MCF 10A (cell line): ENCODE measurements at regions not wholly inside any gene's neighbourhood (a gene's known extent, or its start where the extent isn't known, plus 50 kb on each side); places are given as distances from the start of the nearest gene placed in this dataset.

ENCODE experiments used
- BruUV-seq: library from RNA; stranded (reverse); fragments of 400-500 nt; replicated peaks from 2 replicates; lab custom pipeline; 2021; lab: Mats Ljungman, UMichigan
- CTCF ChIA-PET: fragments of 300-600 bp; sonication (Branson Sonifier 250); formaldehyde crosslinking; extraction: SDS; loops from one replicate; lab custom pipeline; 2021; ENCODE audit warnings: antibody characterized with exemption, inconsistent platforms; lab: Yijun Ruan, JAX
- POLR2A ChIA-PET: fragments of 300-600, 350-650 bp; sonication (Branson Sonifier 250); formaldehyde crosslinking; extraction: SDS; loops from one replicate; lab custom pipeline; 2020; ENCODE audit warnings: antibody characterized with exemption, inconsistent platforms; lab: Yijun Ruan, JAX
- DNase-seq: peaks from one replicate; pipeline ENCODE4 v3.0.0-alpha.2; 2018; ENCODE audit not compliant: unreplicated experiment
- H3K27ac Mint-ChIP-seq: one replicate; pipeline ENCODE4 v1.8.0; 2022; ENCODE audit warnings: mild to moderate bottlenecking, low read depth, mixed read lengths; ENCODE audit not compliant: unreplicated experiment
- H3K27me3 Mint-ChIP-seq: one replicate; pipeline ENCODE4 v1.8.0; 2022; ENCODE audit warnings: mixed read lengths; ENCODE audit not compliant: insufficient read depth, unreplicated experiment
- H3K36me3 Mint-ChIP-seq: one replicate; pipeline ENCODE4 v1.8.0; 2022; ENCODE audit warnings: mild to moderate bottlenecking, moderate library complexity, mixed read lengths; ENCODE audit not compliant: insufficient read depth, unreplicated experiment
- H3K4me1 Mint-ChIP-seq: one replicate; pipeline ENCODE4 v1.8.0; 2022; ENCODE audit warnings: mixed read lengths; ENCODE audit not compliant: insufficient read depth, unreplicated experiment
- H3K4me3 Mint-ChIP-seq: one replicate; pipeline ENCODE4 v1.8.0; 2022; ENCODE audit warnings: mild to moderate bottlenecking, moderate library complexity, mixed read lengths; ENCODE audit not compliant: unreplicated experiment
- H3K9me3 Mint-ChIP-seq: one replicate; pipeline ENCODE4 v1.8.0; 2022; ENCODE audit warnings: mixed read lengths; ENCODE audit not compliant: unreplicated experiment
- intact Hi-C: fragments of 100-400 bp; cut with micrococcal nuclease; formaldehyde crosslinking; loops from 2 replicates; pipeline ENCODE4 v1.14.1; 2022
- TF ChIP-seq, protein P1 (sequence below): fragments of 200-600 bp; IDR thresholded peaks from one replicate; pipeline ENCODE4 v1.8.0; 2022; ENCODE audit warnings: antibody characterized with exemption, mild to moderate bottlenecking; ENCODE audit not compliant: unreplicated experiment

DNA sequence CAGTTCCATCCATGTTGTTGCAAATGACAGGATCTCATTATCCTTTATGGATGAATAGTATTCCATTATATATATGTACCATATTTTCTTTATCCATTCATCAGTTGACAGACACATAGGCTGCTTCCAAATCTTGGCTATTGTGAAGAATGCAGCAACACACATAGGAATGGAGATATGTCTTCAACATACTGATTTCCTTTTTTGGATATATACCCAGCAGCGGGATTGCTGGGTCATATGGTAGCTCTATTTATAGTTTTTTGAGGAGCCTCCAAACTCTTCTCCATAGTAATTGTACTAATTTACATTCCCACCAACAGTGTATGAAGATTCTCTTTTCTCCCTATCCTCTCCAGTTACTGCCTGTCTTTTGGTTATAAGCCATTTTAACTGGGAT, 383.9 kb upstream of the CHORDC1 start:
- no peak for DNase-seq
- CTCF ChIA-PET = no interaction called here
- BruUV-seq = no TSS peak
- Mint-ChIP-seq H3K27ac (no peak overlapping the region), H3K36me3 (no peaks in the 10 kb centered on the region), H3K9me3 (no peaks in the 10 kb centered on the region), H3K27me3 (no peaks in the 10 kb centered on the region), H3K4me1 (no peaks in the 10 kb centered on the region), H3K4me3 (no peak overlapping the region)
- TF ChIP-seq, protein P1, sequence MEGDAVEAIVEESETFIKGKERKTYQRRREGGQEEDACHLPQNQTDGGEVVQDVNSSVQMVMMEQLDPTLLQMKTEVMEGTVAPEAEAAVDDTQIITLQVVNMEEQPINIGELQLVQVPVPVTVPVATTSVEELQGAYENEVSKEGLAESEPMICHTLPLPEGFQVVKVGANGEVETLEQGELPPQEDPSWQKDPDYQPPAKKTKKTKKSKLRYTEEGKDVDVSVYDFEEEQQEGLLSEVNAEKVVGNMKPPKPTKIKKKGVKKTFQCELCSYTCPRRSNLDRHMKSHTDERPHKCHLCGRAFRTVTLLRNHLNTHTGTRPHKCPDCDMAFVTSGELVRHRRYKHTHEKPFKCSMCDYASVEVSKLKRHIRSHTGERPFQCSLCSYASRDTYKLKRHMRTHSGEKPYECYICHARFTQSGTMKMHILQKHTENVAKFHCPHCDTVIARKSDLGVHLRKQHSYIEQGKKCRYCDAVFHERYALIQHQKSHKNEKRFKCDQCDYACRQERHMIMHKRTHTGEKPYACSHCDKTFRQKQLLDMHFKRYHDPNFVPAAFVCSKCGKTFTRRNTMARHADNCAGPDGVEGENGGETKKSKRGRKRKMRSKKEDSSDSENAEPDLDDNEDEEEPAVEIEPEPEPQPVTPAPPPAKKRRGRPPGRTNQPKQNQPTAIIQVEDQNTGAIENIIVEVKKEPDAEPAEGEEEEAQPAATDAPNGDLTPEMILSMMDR = no peak
- intact Hi-C loops = no loop called here
- POLR2A ChIA-PET = no interaction called here

DNA sequence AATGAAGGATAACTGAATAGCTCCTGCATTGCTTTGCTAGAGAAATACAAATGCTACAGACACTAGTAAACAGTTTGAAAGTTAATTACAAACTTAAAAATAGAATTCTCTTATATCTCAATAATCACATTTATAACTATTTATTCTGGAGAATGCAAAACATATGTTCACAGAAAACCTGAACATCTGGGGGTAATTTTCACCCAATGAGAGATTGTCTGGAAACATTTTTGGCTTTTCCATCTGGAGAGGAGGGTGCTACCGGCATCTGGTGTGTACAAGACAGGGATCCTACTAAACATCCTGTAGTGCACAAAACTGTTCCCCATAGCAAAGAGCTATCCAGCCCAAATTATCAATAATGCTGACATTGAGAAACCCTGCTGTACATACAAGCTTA, 378.4 kb upstream of the CHORDC1 start:
- BruUV-seq = no TSS peak
- H3K27ac Mint-ChIP-seq = no peak overlapping the region
- intact Hi-C loops = no loop called here
- ChIA-PET CTCF (no interaction called here), POLR2A (no interaction called here)
- H3K27me3 Mint-ChIP-seq = no peaks in the 10 kb centered on the region
- DNase-seq = no peak
- H3K4me1 Mint-ChIP-seq = no peaks in the 10 kb centered on the region
- H3K4me3 Mint-ChIP-seq = no peak overlapping the region
- TF ChIP-seq, protein P1 = no peak
- no peaks in the 10 kb centered on the region for H3K9me3 Mint-ChIP-seq
- no peaks in the 10 kb centered on the region for H3K36me3 Mint-ChIP-seq

DNA sequence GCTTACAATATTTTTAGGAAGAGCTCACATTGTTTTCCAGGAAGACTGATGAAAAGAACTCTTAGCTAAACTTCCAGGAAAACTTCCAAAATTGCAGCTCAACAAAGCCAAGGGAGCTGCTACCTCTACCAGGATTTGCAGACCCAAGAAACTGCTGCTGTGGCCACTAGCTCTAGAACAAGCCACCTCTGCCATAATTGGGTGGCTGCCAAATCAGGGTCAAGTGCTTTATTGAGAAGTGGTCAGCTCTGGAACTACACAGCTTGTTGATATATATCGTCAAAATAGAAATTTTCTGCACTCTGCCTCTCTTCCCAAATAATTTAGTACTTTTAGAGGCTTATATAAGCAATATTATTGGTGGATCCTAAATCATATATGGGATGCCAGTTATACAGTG, 371.8 kb upstream of the CHORDC1 start:
- CTCF ChIA-PET = interaction anchor here (1.4 kb wide), 1 partner anchor 11 kb away, joined by 4 read pairs; no protein-coding TSS in a partner anchor
- H3K4me1 Mint-ChIP-seq = no peaks in the 10 kb centered on the region
- TF ChIP-seq, protein P1 = no peak
- H3K9me3 Mint-ChIP-seq = no peaks in the 10 kb centered on the region
- no peak overlapping the region for H3K27ac Mint-ChIP-seq
- intact Hi-C loops = no loop called here
- DNase-seq = peak; percentile 13
- H3K36me3 Mint-ChIP-seq = no peaks in the 10 kb centered on the region
- no peak overlapping the region for H3K4me3 Mint-ChIP-seq
- no peaks in the 10 kb centered on the region for H3K27me3 Mint-ChIP-seq
- POLR2A ChIA-PET = no interaction called here
- BruUV-seq = no TSS peak

DNA sequence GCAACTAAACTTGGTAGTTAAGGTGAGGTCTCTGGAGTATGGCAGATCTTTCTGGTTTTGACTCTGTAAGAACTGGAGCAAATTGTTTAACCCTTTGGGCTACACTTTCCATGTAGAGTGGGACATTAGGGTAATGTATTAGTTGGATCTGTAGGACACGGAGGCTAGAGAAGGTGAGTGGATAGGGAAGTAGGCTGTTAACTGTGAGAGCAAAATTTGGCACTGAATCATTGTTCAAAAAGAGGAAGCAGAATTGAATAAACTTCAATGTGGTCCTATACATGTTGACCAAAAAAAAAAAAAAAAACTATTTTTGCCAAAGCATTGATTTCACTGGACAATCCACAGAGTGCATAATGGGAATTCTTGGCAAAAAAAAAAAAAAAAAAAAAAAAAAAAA, 370.2 kb upstream of the CHORDC1 start:
- Mint-ChIP-seq H3K27ac (no peak overlapping the region), H3K4me1 (no peaks in the 10 kb centered on the region), H3K4me3 (no peak overlapping the region), H3K27me3 (no peaks in the 10 kb centered on the region), H3K36me3 (no peaks in the 10 kb centered on the region), H3K9me3 (no peaks in the 10 kb centered on the region)
- no TSS peak for BruUV-seq
- POLR2A ChIA-PET = no interaction called here
- DNase-seq = no peak
- CTCF ChIA-PET = no interaction called here
- intact Hi-C loops = no loop called here
- TF ChIP-seq, protein P1 = no peak
